Ascending aorta (tissue), 2 donors: ENCODE measurements at regions not wholly inside any gene's neighbourhood (a gene's known extent, or its start where the extent isn't known, plus 50 kb on each side); places are given as distances from the start of the nearest gene placed in this dataset.

Experiments
- DNase-seq, 2 donors: peaks; one replicate each; pipeline ENCODE4 v3.0.0-alpha.2; 2019; ENCODE audit warnings: low spot score in 2 of 2
- H3K27ac ChIP-seq, 2 donors: fragments of 200-600 bp; sonication (generic); one replicate each; pipeline ENCODE4 v1.5.1; 2016 to 2017; ENCODE audit warnings: mild to moderate bottlenecking in 1 of 2
- H3K27me3 ChIP-seq: fragments of 200-600 bp; sonication (generic); one replicate; pipeline ENCODE4 v1.5.1; 2017
- H3K36me3 ChIP-seq, 2 donors: fragments of 200-600 bp; sonication (generic); one replicate each; pipeline ENCODE4 v1.5.1; 2016
- H3K4me1 ChIP-seq, 2 donors: fragments of 200-600 bp; sonication (generic); one replicate each; pipeline ENCODE4 v1.5.1; 2016 to 2017; ENCODE audit warnings: mild to moderate bottlenecking in 1 of 2
- H3K4me3 ChIP-seq, 2 donors: fragments of 200-600 bp; sonication (generic); one replicate each; pipeline ENCODE4 v1.5.1; 2016 to 2017; ENCODE audit warnings: mild to moderate bottlenecking in 1 of 2
- H3K9me3 ChIP-seq, 2 donors: fragments of 200-600 bp; sonication (generic); one replicate each; pipeline ENCODE4 v1.5.1; 2016
- intact Hi-C: fragments of 100-400 bp; cut with DNase I; formaldehyde crosslinking; loops from one replicate; pipeline ENCODE4 v1.15.1; 2023
- TF ChIP-seq, protein P1 (sequence below), 3 experiments: fragments of 200-600 bp in 2 of 3; fragments of 450-650 bp in 1 of 3; sonication (generic) in 2 of 3; IDR thresholded peaks; one replicate each; pipeline ENCODE4 v1.5.1; 2016 to 2019; ENCODE audit warnings: antibody characterized with exemption in 3 of 3, mild to moderate bottlenecking in 1 of 3, moderate library complexity in 1 of 3

DNA sequence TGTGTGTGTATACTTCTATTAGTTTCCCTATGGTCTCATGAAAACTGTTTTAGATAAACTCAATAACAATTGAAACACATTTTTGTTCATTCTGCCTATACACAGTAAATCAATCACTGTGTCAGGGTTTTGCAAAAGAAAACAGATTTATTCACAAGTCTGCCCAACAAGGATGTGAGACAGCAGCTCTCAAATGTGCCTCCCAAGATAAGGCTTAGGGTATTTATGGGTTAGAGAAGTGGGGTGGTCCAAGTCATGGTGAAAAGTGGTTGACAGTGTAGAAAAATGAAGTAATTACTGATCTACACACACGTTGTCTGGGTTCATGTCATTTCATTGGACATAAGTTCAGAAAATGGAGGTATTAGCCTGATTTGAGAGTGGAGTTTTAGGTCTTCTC, 844.6 kb downstream of the SLITRK6 start:
- TF ChIP-seq, protein P1, sequence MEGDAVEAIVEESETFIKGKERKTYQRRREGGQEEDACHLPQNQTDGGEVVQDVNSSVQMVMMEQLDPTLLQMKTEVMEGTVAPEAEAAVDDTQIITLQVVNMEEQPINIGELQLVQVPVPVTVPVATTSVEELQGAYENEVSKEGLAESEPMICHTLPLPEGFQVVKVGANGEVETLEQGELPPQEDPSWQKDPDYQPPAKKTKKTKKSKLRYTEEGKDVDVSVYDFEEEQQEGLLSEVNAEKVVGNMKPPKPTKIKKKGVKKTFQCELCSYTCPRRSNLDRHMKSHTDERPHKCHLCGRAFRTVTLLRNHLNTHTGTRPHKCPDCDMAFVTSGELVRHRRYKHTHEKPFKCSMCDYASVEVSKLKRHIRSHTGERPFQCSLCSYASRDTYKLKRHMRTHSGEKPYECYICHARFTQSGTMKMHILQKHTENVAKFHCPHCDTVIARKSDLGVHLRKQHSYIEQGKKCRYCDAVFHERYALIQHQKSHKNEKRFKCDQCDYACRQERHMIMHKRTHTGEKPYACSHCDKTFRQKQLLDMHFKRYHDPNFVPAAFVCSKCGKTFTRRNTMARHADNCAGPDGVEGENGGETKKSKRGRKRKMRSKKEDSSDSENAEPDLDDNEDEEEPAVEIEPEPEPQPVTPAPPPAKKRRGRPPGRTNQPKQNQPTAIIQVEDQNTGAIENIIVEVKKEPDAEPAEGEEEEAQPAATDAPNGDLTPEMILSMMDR (IDR thresholded peaks at IDR 0.05): no peak
- no peak overlapping the region for H3K27ac ChIP-seq
- no peaks in the 10 kb centered on the region for H3K27me3 ChIP-seq
- intact Hi-C loops: no loop called here
- H3K4me1 ChIP-seq: no peaks in the 10 kb centered on the region
- no peaks in the 10 kb centered on the region for H3K36me3 ChIP-seq
- H3K9me3 ChIP-seq: no peaks in the 10 kb centered on the region
- no peak for DNase-seq
- H3K4me3 ChIP-seq: no peak overlapping the region

- H3K4me3 ChIP-seq: no peak overlapping the region
- no peak overlapping the region for H3K27ac ChIP-seq
- no peaks in the 10 kb centered on the region for H3K36me3 ChIP-seq
- TF ChIP-seq, protein P1 (IDR thresholded peaks at IDR 0.05): no peak
- no peaks in the 10 kb centered on the region for H3K4me1 ChIP-seq
- no peaks in the 10 kb centered on the region for H3K27me3 ChIP-seq
- intact Hi-C loops: no loop called here
- H3K9me3 ChIP-seq: no peaks in the 10 kb centered on the region
- DNase-seq: no peak
Observed at GRCh38 chr13:84951128-84951527, 848.1 kb downstream of the SLITRK6 start.

GRCh38 chr13:84946192-84946591, 853.0 kb downstream of the SLITRK6 start:
- Histone ChIP-seq H3K27ac (no peak overlapping the region), H3K36me3 (no peaks in the 10 kb centered on the region), H3K4me3 (no peak overlapping the region), H3K9me3 (no peaks in the 10 kb centered on the region), H3K4me1 (no peaks in the 10 kb centered on the region), H3K27me3 (no peaks in the 10 kb centered on the region)
- TF ChIP-seq, protein P1 (IDR thresholded peaks at IDR 0.05): no peak
- intact Hi-C loops: no loop called here
- no peak for DNase-seq

DNA sequence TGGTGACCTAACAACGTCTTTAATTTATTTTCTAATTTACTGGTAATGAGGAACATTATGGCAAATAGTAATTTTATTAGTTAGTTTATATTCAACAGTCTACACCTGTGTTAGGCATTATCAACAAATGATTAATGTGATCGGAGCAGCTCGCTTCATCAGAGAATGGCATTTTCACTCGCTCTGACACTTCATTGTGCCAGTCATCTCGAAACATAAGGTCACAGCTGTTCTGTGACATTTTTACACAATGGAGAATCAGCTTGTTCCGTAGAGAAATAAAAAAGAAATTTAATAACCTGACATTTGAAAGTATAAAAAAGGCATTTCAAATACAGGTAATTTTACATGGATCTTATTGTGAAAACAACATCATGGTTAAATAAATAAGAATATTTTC, 858.4 kb downstream of the SLITRK6 start:
- H3K27me3 ChIP-seq: no peaks in the 10 kb centered on the region
- no peaks in the 10 kb centered on the region for H3K36me3 ChIP-seq
- intact Hi-C loops: no loop called here
- H3K4me1 ChIP-seq: no peaks in the 10 kb centered on the region
- H3K4me3 ChIP-seq: no peak overlapping the region
- no peaks in the 10 kb centered on the region for H3K9me3 ChIP-seq
- H3K27ac ChIP-seq: no peak overlapping the region
- no peak for DNase-seq
- TF ChIP-seq, protein P1 (IDR thresholded peaks at IDR 0.05): no peak

DNA sequence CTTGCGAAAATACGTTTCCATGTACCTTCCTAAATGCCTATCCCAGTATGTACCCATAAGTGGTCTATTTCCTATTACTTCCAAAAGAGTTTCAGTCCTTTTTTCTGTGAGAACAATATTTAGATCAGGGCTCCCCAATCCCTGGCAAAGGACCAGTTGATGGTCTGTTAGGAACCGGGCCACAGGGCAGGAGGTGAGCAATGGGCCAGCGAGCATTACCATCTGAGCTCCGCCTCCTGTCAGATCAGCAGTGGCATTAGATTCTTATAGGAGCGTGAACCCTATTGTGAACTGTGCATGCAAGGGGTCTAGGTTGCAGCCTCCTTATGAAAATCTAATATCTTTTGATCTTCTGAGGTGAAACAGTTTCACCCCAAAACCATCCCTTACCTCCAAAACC, 859.1 kb downstream of the SLITRK6 start:
- no peak overlapping the region for H3K4me3 ChIP-seq
- no peaks in the 10 kb centered on the region for H3K27me3 ChIP-seq
- TF ChIP-seq, protein P1 (IDR thresholded peaks at IDR 0.05): no peak
- DNase-seq: no peak
- no peaks in the 10 kb centered on the region for H3K4me1 ChIP-seq
- no peak overlapping the region for H3K27ac ChIP-seq
- intact Hi-C loops: no loop called here
- H3K9me3 ChIP-seq: no peaks in the 10 kb centered on the region
- H3K36me3 ChIP-seq: no peaks in the 10 kb centered on the region

- TF ChIP-seq, protein P1 (IDR thresholded peaks at IDR 0.05): no peak
- intact Hi-C loops: no loop called here
- no peak for DNase-seq
- no peaks in the 10 kb centered on the region for H3K36me3 ChIP-seq
- no peaks in the 10 kb centered on the region for H3K9me3 ChIP-seq
- H3K27me3 ChIP-seq: no peaks in the 10 kb centered on the region
- no peaks in the 10 kb centered on the region for H3K4me1 ChIP-seq
- H3K27ac ChIP-seq: no peak overlapping the region
- peak overlapping the region; percentile 6 to 27 for H3K4me3 ChIP-seq
Observed at GRCh38 chr13:84934911-84935310, 864.3 kb downstream of the SLITRK6 start.
